HL-60/S4 treated with phorbol 12-myristate 13-acetate at 8.2 ng/mL for 4 days and 3 days (cell line): ENCODE measurements at regions not wholly inside any gene's neighbourhood (a gene's known extent, or its start where the extent isn't known, plus 50 kb on each side); places are given as distances from the start of the nearest gene placed in this dataset.

ENCODE experiments used
- in situ Hi-C: fragments of 300-500 bp; cut with MboI; formaldehyde crosslinking; loops from 2 replicates; pipeline ENCODE4 v1.15.0; 2022; ENCODE audit warnings: low sequenced_read_pairs

- in situ Hi-C loops, result no loop called here
Measured at GRCh38 chr10:78931321-78932053, 137.3 kb upstream of the ZMIZ1 start.

- in situ Hi-C loops, result no loop called here
Measured at GRCh38 chr10:78932054-78932386, 136.7 kb upstream of the ZMIZ1 start.

- in situ Hi-C loops, result no loop called here
Measured at GRCh38 chr10:78932861-78933260, 135.9 kb upstream of the ZMIZ1 start.

GRCh38 chr10:78933828-78934531 lies 134.8 kb upstream of the ZMIZ1 start:
- in situ Hi-C loops, result no loop called here

GRCh38 chr10:78934532-78934898 lies 134.3 kb upstream of the ZMIZ1 start:
- in situ Hi-C loops, result no loop called here

- in situ Hi-C loops, result no loop called here
Measured at GRCh38 chr10:78934994-78935602, 133.7 kb upstream of the ZMIZ1 start.

- in situ Hi-C loops, result no loop called here
Measured at GRCh38 chr10:78935697-78936407, 132.9 kb upstream of the ZMIZ1 start.

GRCh38 chr10:78936412-78937342 lies 132.1 kb upstream of the ZMIZ1 start:
- in situ Hi-C loops, result no loop called here

GRCh38 chr10:78937393-78937792 lies 131.4 kb upstream of the ZMIZ1 start:
- in situ Hi-C loops, result no loop called here

- in situ Hi-C loops, result no loop called here
Measured at GRCh38 chr10:78937800-78938694, 130.7 kb upstream of the ZMIZ1 start.

- in situ Hi-C loops, result no loop called here
Measured at GRCh38 chr10:78938695-78939672, 129.8 kb upstream of the ZMIZ1 start.

- in situ Hi-C loops, result no loop called here
Measured at GRCh38 chr10:78942091-78942501, 126.7 kb upstream of the ZMIZ1 start.

- in situ Hi-C loops, result no loop called here
Measured at GRCh38 chr10:78944723-78945312, 123.9 kb upstream of the ZMIZ1 start.

- in situ Hi-C loops, result no loop called here
Measured at GRCh38 chr10:78945838-78946237, 122.9 kb upstream of the ZMIZ1 start.

GRCh38 chr10:78947226-78947625 lies 121.5 kb upstream of the ZMIZ1 start:
- in situ Hi-C loops, result no loop called here

GRCh38 chr10:78947733-78948132 lies 121.0 kb upstream of the ZMIZ1 start:
- in situ Hi-C loops, result no loop called here

- in situ Hi-C loops, result no loop called here
Measured at GRCh38 chr10:78948621-78949030, 120.1 kb upstream of the ZMIZ1 start.
